ENCODE measurements at regions not wholly inside any gene's neighbourhood (a gene's known extent, or its start where the extent isn't known, plus 50 kb on each side); places are given as distances from the start of the nearest gene placed in this dataset.

DNA sequence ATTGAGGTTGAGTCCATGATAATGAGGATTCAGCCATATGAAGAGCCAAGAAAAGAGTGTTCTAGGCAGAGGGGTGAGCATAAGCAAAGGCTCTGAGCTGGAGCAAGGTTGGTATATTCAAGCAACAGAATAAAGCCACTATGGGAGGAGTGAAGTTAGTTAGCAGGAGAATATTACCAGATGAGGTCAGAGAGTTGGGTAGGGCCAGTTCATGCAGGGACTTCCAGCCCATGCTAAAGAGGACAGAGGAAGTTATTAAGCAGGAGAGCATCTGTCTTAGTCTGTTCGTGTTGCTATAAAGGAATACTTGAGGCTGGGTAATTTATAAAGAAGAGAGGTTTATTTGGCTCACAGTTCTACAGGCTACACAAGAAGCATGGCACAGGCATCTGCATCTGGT is 57.1 kb upstream of the ATG10 start:
- H3K4me3 Mint-ChIP-seq, result no peak overlapping the region
- ChIA-PET CTCF (no interaction called here), POLR2A (no interaction called here)
- no peaks in the 10 kb centered on the region for H3K27me3 Mint-ChIP-seq
- H3K27ac Mint-ChIP-seq, result no peak overlapping the region
- H3K4me1 Mint-ChIP-seq (ENCODE audit: low read depth), result no peaks in the 10 kb centered on the region
- no peaks in the 10 kb centered on the region for H3K36me3 Mint-ChIP-seq
- no peaks in the 10 kb centered on the region for H3K9me3 Mint-ChIP-seq
- intact Hi-C loops (cut with micrococcal nuclease), result no loop called here
- no peak for DNase-seq

DNA sequence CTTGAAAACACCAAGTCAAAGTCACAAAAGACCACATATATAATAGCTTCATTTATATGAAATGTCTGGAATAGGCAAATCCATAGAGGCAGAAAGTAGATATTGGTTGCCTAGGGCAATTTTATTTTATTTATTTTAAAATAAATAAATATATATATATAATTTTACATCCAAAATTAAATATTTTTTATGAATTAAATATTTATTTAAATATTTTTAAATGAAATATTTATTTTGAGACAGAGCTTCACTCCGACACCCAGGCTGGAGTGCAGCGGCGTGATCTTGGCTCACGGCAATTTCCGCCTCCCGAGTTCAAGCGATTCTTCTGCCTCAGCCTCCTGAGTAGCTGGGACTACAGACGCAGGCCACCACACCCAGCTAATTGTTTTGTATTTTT is 58.9 kb upstream of the ATG10 start:
- ChIA-PET CTCF (interaction anchor here (0.6 kb wide), 1 partner anchor 11 kb away, joined by 3 read pairs; no protein-coding TSS in a partner anchor), POLR2A (no interaction called here)
- H3K27ac Mint-ChIP-seq, result no peak overlapping the region
- no peaks in the 10 kb centered on the region for H3K9me3 Mint-ChIP-seq
- intact Hi-C loops (cut with micrococcal nuclease), result no loop called here
- no peak for DNase-seq
- H3K4me1 Mint-ChIP-seq (ENCODE audit: low read depth), result no peaks in the 10 kb centered on the region
- no peaks in the 10 kb centered on the region for H3K27me3 Mint-ChIP-seq
- no peak overlapping the region for H3K4me3 Mint-ChIP-seq
- H3K36me3 Mint-ChIP-seq, result no peaks in the 10 kb centered on the region

DNA sequence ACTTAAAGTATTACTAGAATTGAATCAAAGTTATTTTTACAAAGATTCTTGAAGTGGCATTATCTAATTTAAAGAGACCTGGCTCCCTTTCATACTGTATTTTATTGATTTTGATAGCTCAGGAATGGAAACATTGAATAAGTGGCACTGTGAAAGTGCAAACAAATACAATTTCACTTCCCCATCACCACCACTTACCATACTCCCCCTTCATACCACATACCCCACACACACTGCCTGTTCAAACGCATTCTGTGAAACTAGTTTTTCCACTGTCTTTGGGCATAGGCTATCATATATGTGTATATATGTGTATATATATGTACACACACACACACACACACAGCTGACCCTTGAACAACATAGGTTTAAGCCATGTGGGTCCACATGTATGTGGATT is 62.1 kb upstream of the ATG10 start:
- Mint-ChIP-seq H3K27ac (no peak overlapping the region), H3K9me3 (no peaks in the 10 kb centered on the region), H3K27me3 (no peaks in the 10 kb centered on the region), H3K4me3 (no peak overlapping the region), H3K4me1 (ENCODE audit: low read depth) (no peaks in the 10 kb centered on the region), H3K36me3 (no peaks in the 10 kb centered on the region)
- CTCF ChIA-PET, result no interaction called here
- POLR2A ChIA-PET, result no interaction called here
- no peak for DNase-seq
- intact Hi-C loops (cut with micrococcal nuclease), result no loop called here

DNA sequence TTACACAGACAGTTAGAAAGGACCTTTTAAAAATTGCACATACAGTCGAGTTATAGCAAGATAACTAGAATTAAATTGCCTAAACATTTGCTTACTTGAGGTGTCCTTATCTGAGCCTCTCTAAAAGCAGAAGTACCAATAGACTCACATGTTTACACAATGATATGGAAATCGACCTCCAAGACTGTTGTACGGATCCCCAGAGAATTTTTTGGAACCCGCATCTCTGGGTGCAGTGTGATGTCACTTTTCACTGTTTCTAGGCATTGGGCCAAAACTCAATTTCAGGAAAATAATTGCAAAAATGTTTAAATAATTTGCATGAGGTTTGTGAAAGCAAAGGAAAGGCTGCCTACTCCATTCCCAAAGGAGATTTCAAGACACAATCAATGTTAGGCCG is 63.1 kb upstream of the ATG10 start:
- DNase-seq, result no peak
- intact Hi-C loops (cut with micrococcal nuclease), result no loop called here
- Mint-ChIP-seq H3K4me3 (no peak overlapping the region), H3K27ac (no peak overlapping the region), H3K9me3 (no peaks in the 10 kb centered on the region), H3K27me3 (no peaks in the 10 kb centered on the region), H3K4me1 (ENCODE audit: low read depth) (no peaks in the 10 kb centered on the region), H3K36me3 (no peaks in the 10 kb centered on the region)
- CTCF ChIA-PET, result no interaction called here
- POLR2A ChIA-PET, result no interaction called here

DNA sequence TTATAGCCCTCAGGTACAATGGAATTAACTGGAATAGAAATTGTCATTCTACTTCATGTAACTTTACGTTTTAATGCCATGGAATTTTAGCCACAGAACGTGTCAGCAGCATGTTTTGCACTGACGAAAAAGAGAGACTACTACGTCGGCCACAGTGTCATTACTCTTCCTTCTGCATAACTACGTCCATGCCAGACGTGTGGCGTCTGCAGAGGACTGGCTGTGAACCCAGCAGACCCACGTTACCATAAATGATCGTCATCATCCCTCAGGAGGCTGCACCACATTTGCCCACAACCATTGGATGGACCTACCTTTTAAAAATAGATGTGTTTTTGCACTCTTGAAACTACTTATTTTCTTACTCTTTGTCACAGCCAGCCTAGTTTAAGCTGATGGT is 63.8 kb upstream of the ATG10 start:
- no peak for DNase-seq
- Mint-ChIP-seq H3K9me3 (no peaks in the 10 kb centered on the region), H3K27ac (no peak overlapping the region), H3K4me3 (no peak overlapping the region), H3K4me1 (ENCODE audit: low read depth) (no peaks in the 10 kb centered on the region), H3K27me3 (no peaks in the 10 kb centered on the region), H3K36me3 (no peaks in the 10 kb centered on the region)
- POLR2A ChIA-PET, result no interaction called here
- CTCF ChIA-PET, result no interaction called here
- intact Hi-C loops (cut with micrococcal nuclease), result no loop called here

DNA sequence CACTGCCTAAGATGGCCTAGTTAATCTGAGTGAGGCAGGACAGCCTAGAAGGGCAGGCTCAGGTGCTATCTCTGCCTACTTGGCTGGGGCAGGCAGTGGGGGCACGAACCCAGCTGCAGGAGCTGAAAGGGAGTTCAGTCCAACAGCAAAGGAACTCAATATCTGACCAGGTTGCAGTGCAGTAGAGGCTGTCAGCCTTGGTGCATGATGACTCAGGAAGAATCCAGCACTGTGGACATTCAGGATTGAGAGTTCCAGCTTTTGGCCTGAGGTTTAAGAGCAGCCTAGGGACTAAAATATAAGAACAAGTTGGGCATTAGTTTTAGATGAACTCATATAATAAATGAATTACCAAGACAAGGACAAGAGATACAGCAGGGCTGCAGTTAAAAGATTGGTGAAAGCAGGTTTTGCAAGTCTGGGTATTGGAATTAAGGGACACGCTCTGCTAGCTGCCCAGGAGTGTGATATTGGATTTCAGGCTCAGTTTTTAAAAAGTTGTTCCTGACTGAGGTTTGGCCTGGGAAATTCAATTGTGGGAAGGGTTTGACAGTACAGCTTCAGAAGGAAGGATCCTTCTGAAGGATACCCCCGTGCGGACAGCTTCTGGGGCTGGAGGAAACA is 64.7 kb upstream of the ATG10 start:
- H3K9me3 Mint-ChIP-seq, result no peaks in the 10 kb centered on the region
- intact Hi-C loops (cut with micrococcal nuclease), result no loop called here
- H3K4me3 Mint-ChIP-seq, result no peak overlapping the region
- no peak for DNase-seq
- CTCF ChIA-PET, result no interaction called here
- no peak overlapping the region for H3K27ac Mint-ChIP-seq
- POLR2A ChIA-PET, result no interaction called here
- no peaks in the 10 kb centered on the region for H3K27me3 Mint-ChIP-seq
- H3K36me3 Mint-ChIP-seq, result no peaks in the 10 kb centered on the region
- no peaks in the 10 kb centered on the region for H3K4me1 Mint-ChIP-seq (ENCODE audit: low read depth)

DNA sequence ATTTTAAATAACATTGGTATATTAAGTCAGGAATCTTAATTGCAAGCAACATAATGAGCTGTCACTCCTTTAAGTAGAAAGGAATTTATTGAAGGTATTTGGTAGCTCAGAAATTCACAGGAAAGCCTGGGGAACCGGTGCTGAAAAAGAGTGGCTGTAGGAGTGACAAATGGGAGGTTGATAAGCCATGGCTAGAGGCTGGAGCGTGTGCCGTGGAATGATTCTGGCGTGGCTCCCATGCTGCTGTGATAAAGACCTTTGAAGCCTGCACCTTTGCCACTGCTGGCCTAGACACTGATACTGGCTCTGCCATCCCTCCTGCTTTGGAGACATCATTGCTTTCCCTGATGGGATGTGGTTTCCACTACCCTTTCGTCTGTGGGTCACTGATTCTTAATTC is 65.7 kb upstream of the ATG10 start:
- H3K36me3 Mint-ChIP-seq, result peaks cover 3% of the 10 kb centered on the region
- ChIA-PET POLR2A (no interaction called here), CTCF (no interaction called here)
- DNase-seq, result no peak
- intact Hi-C loops (cut with micrococcal nuclease), result no loop called here
- H3K27me3 Mint-ChIP-seq, result no peaks in the 10 kb centered on the region
- no peaks in the 10 kb centered on the region for H3K4me1 Mint-ChIP-seq (ENCODE audit: low read depth)
- no peak overlapping the region for H3K27ac Mint-ChIP-seq
- peaks cover 8% of the 10 kb centered on the region for H3K9me3 Mint-ChIP-seq
- no peak overlapping the region for H3K4me3 Mint-ChIP-seq

DNA sequence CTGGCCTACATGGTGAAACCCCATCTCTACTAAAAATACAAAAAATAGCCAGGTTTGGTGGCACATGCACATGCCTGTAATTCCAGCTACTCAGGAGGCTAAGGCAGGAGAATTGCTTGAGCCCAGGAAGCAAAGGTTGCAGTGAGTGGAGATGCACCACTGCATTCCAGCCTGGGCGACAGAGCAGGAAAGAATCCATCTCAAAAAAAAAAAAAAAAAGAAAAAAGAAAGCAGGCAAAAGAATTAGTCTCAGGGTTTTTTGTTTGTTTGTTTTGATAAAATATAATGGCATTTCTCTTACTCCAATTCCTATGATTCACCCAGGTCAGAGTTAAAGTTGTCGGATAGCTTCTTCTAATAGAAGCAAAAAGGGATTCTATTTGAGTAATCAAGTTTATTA is 67.0 kb upstream of the ATG10 start:
- H3K9me3 Mint-ChIP-seq, result peaks cover 14% of the 10 kb centered on the region
- H3K27me3 Mint-ChIP-seq, result no peaks in the 10 kb centered on the region
- ChIA-PET POLR2A (no interaction called here), CTCF (no interaction called here)
- H3K4me1 Mint-ChIP-seq (ENCODE audit: low read depth), result no peaks in the 10 kb centered on the region
- DNase-seq, result no peak
- no peak overlapping the region for H3K4me3 Mint-ChIP-seq
- intact Hi-C loops (cut with micrococcal nuclease), result no loop called here
- no peak overlapping the region for H3K27ac Mint-ChIP-seq
- H3K36me3 Mint-ChIP-seq, result peaks cover 5% of the 10 kb centered on the region

DNA sequence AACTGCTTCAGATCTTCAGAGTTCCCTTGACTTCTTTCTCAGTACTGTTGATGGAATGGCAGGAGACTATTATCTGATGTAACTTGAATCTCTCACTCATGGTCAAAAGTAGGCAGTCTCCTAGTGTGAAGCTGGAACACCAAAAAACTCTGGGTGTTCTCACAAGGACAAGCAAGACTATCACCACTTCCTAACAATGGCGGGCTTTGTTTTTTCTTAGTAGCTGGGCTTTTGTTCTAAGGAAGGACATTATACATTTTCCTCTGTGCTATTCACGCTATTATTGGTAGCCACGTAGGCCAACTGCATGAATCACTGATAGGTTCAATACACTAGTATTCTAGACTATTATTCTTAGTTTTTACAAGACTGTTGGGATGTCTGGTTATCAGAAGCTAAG is 67.7 kb upstream of the ATG10 start:
- Mint-ChIP-seq H3K27me3 (peaks cover 1% of the 10 kb centered on the region), H3K4me1 (ENCODE audit: low read depth) (no peaks in the 10 kb centered on the region), H3K4me3 (no peak overlapping the region), H3K36me3 (peaks cover 5% of the 10 kb centered on the region), H3K27ac (no peak overlapping the region), H3K9me3 (peaks cover 14% of the 10 kb centered on the region)
- intact Hi-C loops (cut with micrococcal nuclease), result no loop called here
- ChIA-PET CTCF (no interaction called here), POLR2A (no interaction called here)
- DNase-seq, result no peak

DNA sequence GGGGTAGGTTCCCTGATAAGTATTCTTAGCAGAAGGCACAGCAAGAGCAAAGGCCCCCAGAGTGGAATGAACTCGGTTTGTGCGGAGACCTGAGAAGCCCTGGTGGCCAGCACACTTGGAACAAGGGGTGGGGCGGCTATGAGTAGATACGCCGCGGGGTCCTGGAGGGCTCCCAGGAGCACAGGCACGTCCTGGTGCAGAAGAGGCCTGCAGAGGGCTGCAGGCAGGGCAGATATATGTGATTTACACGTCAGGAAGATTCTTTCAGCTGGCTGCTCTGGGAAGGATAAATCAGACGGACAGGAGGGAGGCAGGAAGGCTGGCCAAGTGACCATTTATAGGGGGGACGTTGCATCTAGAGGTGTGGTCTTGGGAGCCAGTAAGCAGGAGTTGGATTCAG is 70.2 kb upstream of the ATG10 start:
- Mint-ChIP-seq H3K36me3 (peaks cover 5% of the 10 kb centered on the region), H3K9me3 (peaks cover 14% of the 10 kb centered on the region), H3K4me3 (no peak overlapping the region), H3K27me3 (peaks cover 1% of the 10 kb centered on the region), H3K4me1 (ENCODE audit: low read depth) (no peaks in the 10 kb centered on the region), H3K27ac (no peak overlapping the region)
- POLR2A ChIA-PET, result no interaction called here
- CTCF ChIA-PET, result no interaction called here
- intact Hi-C loops (cut with micrococcal nuclease), result no loop called here
- DNase-seq, result no peak

DNA sequence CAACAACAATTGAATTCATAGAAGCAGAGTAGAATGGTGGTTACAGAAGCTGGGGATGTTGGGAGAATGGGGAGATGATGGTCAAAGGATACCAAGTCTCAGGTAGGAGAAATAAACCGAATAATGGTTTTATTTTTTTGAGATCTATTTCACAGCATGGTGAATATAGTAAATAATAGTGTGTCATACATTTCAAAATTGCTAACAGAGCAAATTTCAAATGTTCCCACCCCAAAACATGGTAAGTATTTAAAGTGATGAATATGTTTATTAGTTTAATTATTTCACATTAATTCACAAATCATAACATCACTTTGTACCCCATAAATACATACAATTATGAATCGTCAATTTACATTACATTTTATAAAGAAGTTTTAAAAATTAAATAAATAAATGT is 72.7 kb upstream of the ATG10 start:
- Mint-ChIP-seq H3K4me3 (no peak overlapping the region), H3K27ac (no peak overlapping the region), H3K9me3 (peaks cover 14% of the 10 kb centered on the region), H3K36me3 (peaks cover 5% of the 10 kb centered on the region), H3K4me1 (ENCODE audit: low read depth) (no peaks in the 10 kb centered on the region), H3K27me3 (peaks cover 1% of the 10 kb centered on the region)
- intact Hi-C loops (cut with micrococcal nuclease), result no loop called here
- CTCF ChIA-PET, result no interaction called here
- DNase-seq, result no peak
- POLR2A ChIA-PET, result no interaction called here

DNA sequence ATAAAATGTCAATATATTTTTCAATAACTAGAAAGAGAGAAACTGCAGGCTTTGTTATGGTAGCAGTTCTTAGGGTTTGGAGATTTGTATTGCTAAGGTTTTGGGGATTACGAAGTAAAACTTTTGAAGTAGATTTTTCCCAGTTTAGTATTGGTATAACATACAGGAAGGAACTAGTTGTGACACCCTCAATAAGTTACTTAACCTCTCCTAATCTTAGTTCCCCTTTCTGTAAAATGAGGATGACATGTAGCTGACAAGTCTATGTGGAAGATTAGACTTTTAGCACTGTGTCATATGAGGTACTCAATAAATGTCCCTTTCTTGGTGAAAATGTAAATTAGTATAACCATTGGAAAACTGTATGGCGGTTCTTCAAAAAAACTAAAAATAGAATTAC is 73.4 kb upstream of the ATG10 start:
- H3K4me3 Mint-ChIP-seq, result no peak overlapping the region

DNA sequence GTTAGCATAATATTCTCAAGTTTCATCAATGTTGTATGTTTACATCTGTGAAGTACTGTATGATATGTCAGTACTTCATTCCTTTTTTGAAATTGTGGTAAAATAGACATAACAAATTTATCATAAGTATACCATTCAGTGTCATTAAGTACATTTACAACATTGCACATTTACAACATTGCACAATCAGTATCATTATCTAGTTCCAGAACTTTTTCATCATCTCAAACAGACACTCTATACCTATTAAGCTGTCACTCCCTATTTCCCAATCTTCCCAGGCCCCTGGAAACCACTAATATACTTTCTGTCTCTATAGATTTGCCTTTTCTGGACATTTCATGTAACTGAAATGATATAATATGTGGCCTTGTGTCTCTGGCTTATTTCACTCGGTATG is 75.1 kb upstream of the ATG10 start:
- no peak overlapping the region for H3K27ac Mint-ChIP-seq
- intact Hi-C loops (cut with micrococcal nuclease), result no loop called here
- H3K4me3 Mint-ChIP-seq, result no peak overlapping the region
- DNase-seq, result no peak
- ChIA-PET POLR2A (no interaction called here), CTCF (no interaction called here)
- H3K9me3 Mint-ChIP-seq, result peaks cover 14% of the 10 kb centered on the region
- H3K36me3 Mint-ChIP-seq, result peaks cover 5% of the 10 kb centered on the region
- no peaks in the 10 kb centered on the region for H3K4me1 Mint-ChIP-seq (ENCODE audit: low read depth)
- peaks cover 1% of the 10 kb centered on the region for H3K27me3 Mint-ChIP-seq

More for the DNA sequence above, 73.4 kb upstream of the ATG10 start:
- Mint-ChIP-seq H3K27me3 (peaks cover 1% of the 10 kb centered on the region), H3K27ac (no peak overlapping the region), H3K9me3 (peaks cover 14% of the 10 kb centered on the region), H3K36me3 (peaks cover 5% of the 10 kb centered on the region), H3K4me1 (ENCODE audit: low read depth) (no peaks in the 10 kb centered on the region)
- POLR2A ChIA-PET, result no interaction called here
- intact Hi-C loops (cut with micrococcal nuclease), result no loop called here
- no peak for DNase-seq
- CTCF ChIA-PET, result no interaction called here

DNA sequence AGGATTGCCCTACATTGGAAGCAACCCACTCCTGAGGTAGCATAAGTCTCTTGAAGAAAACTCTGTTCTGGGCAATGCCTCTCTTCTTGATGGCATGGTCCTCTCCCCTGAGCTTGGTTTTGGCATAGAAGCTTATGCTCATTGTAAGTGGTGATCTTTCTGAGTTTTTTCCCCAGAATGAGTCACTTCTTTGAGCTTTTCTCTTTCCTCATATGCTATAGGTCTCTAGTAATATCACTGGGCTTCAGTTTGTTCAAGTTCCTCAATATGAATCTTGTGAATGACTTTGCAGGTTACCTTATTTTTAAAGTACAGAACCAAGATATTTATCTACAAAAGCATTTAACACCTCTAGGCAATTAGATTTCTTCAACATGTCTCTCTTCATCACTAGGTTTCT is 76.5 kb upstream of the ATG10 start:
- intact Hi-C loops (cut with micrococcal nuclease), result no loop called here
- Mint-ChIP-seq H3K4me3 (no peak overlapping the region), H3K27me3 (peaks cover 1% of the 10 kb centered on the region), H3K27ac (no peak overlapping the region), H3K9me3 (peaks cover 8% of the 10 kb centered on the region), H3K4me1 (ENCODE audit: low read depth) (no peaks in the 10 kb centered on the region), H3K36me3 (peaks cover 2% of the 10 kb centered on the region)
- ChIA-PET POLR2A (no interaction called here), CTCF (no interaction called here)
- no peak for DNase-seq

Measured in activated CD4-positive, alpha-beta memory T cell treated with anti-CD3 and anti-CD28 coated beads for 36 hours (primary cell).